ENCODE measurements at regions not wholly inside any gene's neighbourhood (a gene's known extent, or its start where the extent isn't known, plus 50 kb on each side); places are given as distances from the start of the nearest gene placed in this dataset.

GRCh38 chr21:28532446-28532845, 460.2 kb downstream of the LTN1 start:
- DNase-seq (ENCODE audit: low spot score in 2 of 2) (no peak), ATAC-seq (no peak)
- Mint-ChIP-seq H3K36me3 (no peaks in the 10 kb centered on the region), H3K4me3 (no peak overlapping the region), H3K9me3 (peaks cover 6% of the 10 kb centered on the region), H3K4me1 (no peaks in the 10 kb centered on the region), H3K27ac (no peak overlapping the region)

- DNase-seq (ENCODE audit: low spot score in 2 of 2) (no peak), ATAC-seq (no peak)
- Mint-ChIP-seq H3K36me3 (no peaks in the 10 kb centered on the region), H3K4me1 (peaks cover 7% of the 10 kb centered on the region), H3K9me3 (no peaks in the 10 kb centered on the region), H3K4me3 (no peak overlapping the region), H3K27ac (no peak overlapping the region)
Measured at GRCh38 chr21:28523367-28523766, 469.3 kb downstream of the LTN1 start.

- DNase-seq (ENCODE audit: low spot score in 2 of 2) (no peak), ATAC-seq (peak; percentile 92)
- Mint-ChIP-seq H3K4me1 (peaks cover 8% of the 10 kb centered on the region), H3K9me3 (no peaks in the 10 kb centered on the region), H3K4me3 (no peak overlapping the region), H3K36me3 (no peaks in the 10 kb centered on the region), H3K27ac (no peak overlapping the region)
Measured at GRCh38 chr21:28522014-28522799, 470.5 kb downstream of the LTN1 start.

- H3K27ac Mint-ChIP-seq = no peak overlapping the region
- no peaks in the 10 kb centered on the region for H3K9me3 Mint-ChIP-seq
- no peaks in the 10 kb centered on the region for H3K36me3 Mint-ChIP-seq
- peaks cover 13% of the 10 kb centered on the region for H3K4me1 Mint-ChIP-seq
- no peak for DNase-seq (ENCODE audit: low spot score in 2 of 2)
- H3K4me3 Mint-ChIP-seq = no peak overlapping the region
- no peak for ATAC-seq
Measured at GRCh38 chr21:28518630-28519029, 474.0 kb downstream of the LTN1 start.

GRCh38 chr21:28516991-28517592, 475.6 kb downstream of the LTN1 start:
- no peaks in the 10 kb centered on the region for H3K9me3 Mint-ChIP-seq
- no peaks in the 10 kb centered on the region for H3K36me3 Mint-ChIP-seq
- peak; percentile 90 for ATAC-seq
- no peak overlapping the region for H3K4me3 Mint-ChIP-seq
- H3K27ac Mint-ChIP-seq = no peak overlapping the region
- peak; percentile 44 to 71 for DNase-seq (ENCODE audit: low spot score in 2 of 2)
- H3K4me1 Mint-ChIP-seq = peaks cover 6% of the 10 kb centered on the region

- no peaks in the 10 kb centered on the region for H3K36me3 Mint-ChIP-seq
- H3K9me3 Mint-ChIP-seq = no peaks in the 10 kb centered on the region
- ATAC-seq (no peak), DNase-seq (ENCODE audit: low spot score in 2 of 2) (no peak)
- peaks cover 5% of the 10 kb centered on the region for H3K4me1 Mint-ChIP-seq
- no peak overlapping the region for H3K4me3 Mint-ChIP-seq
- H3K27ac Mint-ChIP-seq = no peak overlapping the region
Measured at GRCh38 chr21:28516021-28516420, 476.7 kb downstream of the LTN1 start.

GRCh38 chr21:28513428-28513827, 479.2 kb downstream of the LTN1 start:
- H3K4me3 Mint-ChIP-seq = no peak overlapping the region
- no peaks in the 10 kb centered on the region for H3K36me3 Mint-ChIP-seq
- no peak overlapping the region for H3K27ac Mint-ChIP-seq
- ATAC-seq = no peak
- peaks cover 5% of the 10 kb centered on the region for H3K4me1 Mint-ChIP-seq
- H3K9me3 Mint-ChIP-seq = no peaks in the 10 kb centered on the region
- DNase-seq (ENCODE audit: low spot score in 2 of 2) = no peak

GRCh38 chr21:28509031-28509430, 483.6 kb downstream of the LTN1 start:
- DNase-seq (ENCODE audit: low spot score in 2 of 2) (no peak), ATAC-seq (no peak)
- Mint-ChIP-seq H3K4me3 (no peak overlapping the region), H3K4me1 (no peaks in the 10 kb centered on the region), H3K27ac (no peak overlapping the region), H3K36me3 (no peaks in the 10 kb centered on the region), H3K9me3 (peaks cover 9% of the 10 kb centered on the region)

- H3K27ac Mint-ChIP-seq = no peak overlapping the region
- ATAC-seq (no peak), DNase-seq (ENCODE audit: low spot score in 2 of 2) (no peak)
- H3K4me1 Mint-ChIP-seq = no peaks in the 10 kb centered on the region
- no peak overlapping the region for H3K4me3 Mint-ChIP-seq
- peaks cover 9% of the 10 kb centered on the region for H3K9me3 Mint-ChIP-seq
- H3K36me3 Mint-ChIP-seq = no peaks in the 10 kb centered on the region
Measured at GRCh38 chr21:28508126-28508525, 484.6 kb downstream of the LTN1 start.

GRCh38 chr21:28496517-28496916, 496.2 kb downstream of the LTN1 start:
- H3K4me1 Mint-ChIP-seq = no peaks in the 10 kb centered on the region
- no peaks in the 10 kb centered on the region for H3K36me3 Mint-ChIP-seq
- ATAC-seq (no peak), DNase-seq (ENCODE audit: low spot score in 2 of 2) (no peak)
- H3K9me3 Mint-ChIP-seq = peaks cover 2% of the 10 kb centered on the region
- H3K27ac Mint-ChIP-seq = no peak overlapping the region
- no peak overlapping the region for H3K4me3 Mint-ChIP-seq

GRCh38 chr21:28492127-28492526, 500.6 kb downstream of the LTN1 start:
- no peaks in the 10 kb centered on the region for H3K4me1 Mint-ChIP-seq
- DNase-seq (ENCODE audit: low spot score in 2 of 2) = no peak
- no peaks in the 10 kb centered on the region for H3K9me3 Mint-ChIP-seq
- H3K27ac Mint-ChIP-seq = no peak overlapping the region
- ATAC-seq = no peak
- H3K36me3 Mint-ChIP-seq = no peaks in the 10 kb centered on the region
- no peak overlapping the region for H3K4me3 Mint-ChIP-seq

GRCh38 chr21:28489821-28490350, 502.8 kb downstream of the LTN1 start:
- H3K27ac Mint-ChIP-seq = no peak overlapping the region
- no peaks in the 10 kb centered on the region for H3K4me1 Mint-ChIP-seq
- no peak for DNase-seq (ENCODE audit: low spot score in 2 of 2)
- no peak for ATAC-seq
- H3K36me3 Mint-ChIP-seq = no peaks in the 10 kb centered on the region
- no peak overlapping the region for H3K4me3 Mint-ChIP-seq
- no peaks in the 10 kb centered on the region for H3K9me3 Mint-ChIP-seq

- H3K4me1 Mint-ChIP-seq = no peaks in the 10 kb centered on the region
- no peaks in the 10 kb centered on the region for H3K9me3 Mint-ChIP-seq
- ATAC-seq = no peak
Measured at GRCh38 chr21:28489162-28489561, 503.5 kb downstream of the LTN1 start.

GRCh38 chr21:28487455-28488070, 505.1 kb downstream of the LTN1 start:
- ATAC-seq = no peak
- Mint-ChIP-seq H3K9me3 (no peaks in the 10 kb centered on the region), H3K36me3 (no peaks in the 10 kb centered on the region), H3K27ac (no peak overlapping the region), H3K4me3 (no peak overlapping the region), H3K4me1 (no peaks in the 10 kb centered on the region)
- no peak for DNase-seq (ENCODE audit: low spot score in 2 of 2)

More at GRCh38 chr21:28489162-28489561, 503.5 kb downstream of the LTN1 start:
- Mint-ChIP-seq H3K36me3 (no peaks in the 10 kb centered on the region), H3K27ac (no peak overlapping the region), H3K4me3 (no peak overlapping the region)
- no peak for DNase-seq (ENCODE audit: low spot score in 2 of 2)

- Mint-ChIP-seq H3K4me3 (no peak overlapping the region), H3K36me3 (no peaks in the 10 kb centered on the region), H3K4me1 (no peaks in the 10 kb centered on the region), H3K9me3 (no peaks in the 10 kb centered on the region), H3K27ac (no peak overlapping the region)
- no peak for DNase-seq (ENCODE audit: low spot score in 2 of 2)
- no peak for ATAC-seq
Measured at GRCh38 chr21:28485301-28486022, 507.2 kb downstream of the LTN1 start.
